ENCODE measurements at regions not wholly inside any gene's neighbourhood (a gene's known extent, or its start where the extent isn't known, plus 50 kb on each side); places are given as distances from the start of the nearest gene placed in this dataset.

DNA sequence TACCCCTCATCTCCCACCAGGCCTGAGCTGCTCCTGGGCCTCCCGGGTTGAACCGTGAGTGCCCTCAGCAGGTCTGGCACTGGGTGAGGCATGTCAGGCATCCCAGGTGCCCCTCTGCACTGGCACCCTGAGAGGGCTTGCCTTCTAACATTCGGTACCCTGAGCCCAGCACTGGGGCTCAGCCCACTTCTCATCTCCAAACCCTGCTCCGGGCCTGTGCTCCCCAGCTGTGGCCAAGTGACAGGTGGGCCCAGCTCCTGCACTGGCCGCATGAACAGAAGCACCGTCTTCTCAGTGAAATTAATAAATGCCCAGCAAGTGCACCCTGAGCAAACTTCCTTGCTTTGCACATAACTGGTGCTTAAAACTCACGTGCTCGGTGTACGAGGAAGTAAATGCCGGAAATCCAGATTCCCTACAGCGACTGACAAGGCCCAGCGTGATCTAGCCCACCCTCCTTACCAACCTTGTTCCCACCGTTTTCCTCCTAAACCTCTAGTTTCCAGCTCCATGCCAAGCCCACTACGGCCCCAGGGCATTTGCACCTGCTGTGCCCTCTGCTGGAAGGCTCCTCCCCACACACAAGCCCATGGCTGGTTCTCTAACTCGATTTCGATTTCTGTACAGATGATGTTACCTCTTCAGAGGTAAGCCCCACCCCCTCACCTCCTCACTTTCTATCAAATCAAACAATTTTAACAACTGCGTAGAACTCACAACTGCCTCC lies 115.2 kb upstream of the NCOR2 start:
- Histone ChIP-seq H3K36me3 (ENCODE audit: control insufficient read depth, insufficient read depth, low read length) (no peaks in the 10 kb centered on the region), H3K27ac (ENCODE audit: low read length) (peak overlapping the region; percentile 98), H3K4me1 (ENCODE audit: control insufficient read depth, insufficient read depth, low read length) (peaks cover 90% of the 10 kb centered on the region), H3K4me3 (ENCODE audit: low read depth in 2 of 2, low read length in 2 of 2) (no peak overlapping the region), H3K27me3 (ENCODE audit: control insufficient read depth, insufficient read depth, low read length) (no peaks in the 10 kb centered on the region), H3K9me3 (ENCODE audit: control insufficient read depth, insufficient read depth, low read depth, low read length) (no peaks in the 10 kb centered on the region)
- intact Hi-C loops (cut with micrococcal nuclease; ENCODE audit: unreplicated experiment): loop anchor here (5.0 to 10.0 kb wide), 4 partner anchors 40 to 298 kb away; partner anchors contain the start of gene NCOR2
- POLR2A ChIA-PET: interaction anchor here (0.6 kb wide), 3 partner anchors 27 to 159 kb away, joined by 3 read pairs; no protein-coding TSS in a partner anchor
- no TSS peak for BruUV-seq (replicated peaks)
- no peak for DNase-seq (ENCODE audit: low read depth, low spot score)
- no peak for ATAC-seq
- TF ChIP-seq, protein P1, sequence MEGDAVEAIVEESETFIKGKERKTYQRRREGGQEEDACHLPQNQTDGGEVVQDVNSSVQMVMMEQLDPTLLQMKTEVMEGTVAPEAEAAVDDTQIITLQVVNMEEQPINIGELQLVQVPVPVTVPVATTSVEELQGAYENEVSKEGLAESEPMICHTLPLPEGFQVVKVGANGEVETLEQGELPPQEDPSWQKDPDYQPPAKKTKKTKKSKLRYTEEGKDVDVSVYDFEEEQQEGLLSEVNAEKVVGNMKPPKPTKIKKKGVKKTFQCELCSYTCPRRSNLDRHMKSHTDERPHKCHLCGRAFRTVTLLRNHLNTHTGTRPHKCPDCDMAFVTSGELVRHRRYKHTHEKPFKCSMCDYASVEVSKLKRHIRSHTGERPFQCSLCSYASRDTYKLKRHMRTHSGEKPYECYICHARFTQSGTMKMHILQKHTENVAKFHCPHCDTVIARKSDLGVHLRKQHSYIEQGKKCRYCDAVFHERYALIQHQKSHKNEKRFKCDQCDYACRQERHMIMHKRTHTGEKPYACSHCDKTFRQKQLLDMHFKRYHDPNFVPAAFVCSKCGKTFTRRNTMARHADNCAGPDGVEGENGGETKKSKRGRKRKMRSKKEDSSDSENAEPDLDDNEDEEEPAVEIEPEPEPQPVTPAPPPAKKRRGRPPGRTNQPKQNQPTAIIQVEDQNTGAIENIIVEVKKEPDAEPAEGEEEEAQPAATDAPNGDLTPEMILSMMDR (IDR thresholded peaks at IDR 0.05): no peak
- TF ChIP-seq SIN3A (IDR thresholded peaks at IDR 0.05; ENCODE audit: borderline replicate concordance, insufficient read depth, low read depth, low read length): no peak
- TF ChIP-seq, protein P2, sequence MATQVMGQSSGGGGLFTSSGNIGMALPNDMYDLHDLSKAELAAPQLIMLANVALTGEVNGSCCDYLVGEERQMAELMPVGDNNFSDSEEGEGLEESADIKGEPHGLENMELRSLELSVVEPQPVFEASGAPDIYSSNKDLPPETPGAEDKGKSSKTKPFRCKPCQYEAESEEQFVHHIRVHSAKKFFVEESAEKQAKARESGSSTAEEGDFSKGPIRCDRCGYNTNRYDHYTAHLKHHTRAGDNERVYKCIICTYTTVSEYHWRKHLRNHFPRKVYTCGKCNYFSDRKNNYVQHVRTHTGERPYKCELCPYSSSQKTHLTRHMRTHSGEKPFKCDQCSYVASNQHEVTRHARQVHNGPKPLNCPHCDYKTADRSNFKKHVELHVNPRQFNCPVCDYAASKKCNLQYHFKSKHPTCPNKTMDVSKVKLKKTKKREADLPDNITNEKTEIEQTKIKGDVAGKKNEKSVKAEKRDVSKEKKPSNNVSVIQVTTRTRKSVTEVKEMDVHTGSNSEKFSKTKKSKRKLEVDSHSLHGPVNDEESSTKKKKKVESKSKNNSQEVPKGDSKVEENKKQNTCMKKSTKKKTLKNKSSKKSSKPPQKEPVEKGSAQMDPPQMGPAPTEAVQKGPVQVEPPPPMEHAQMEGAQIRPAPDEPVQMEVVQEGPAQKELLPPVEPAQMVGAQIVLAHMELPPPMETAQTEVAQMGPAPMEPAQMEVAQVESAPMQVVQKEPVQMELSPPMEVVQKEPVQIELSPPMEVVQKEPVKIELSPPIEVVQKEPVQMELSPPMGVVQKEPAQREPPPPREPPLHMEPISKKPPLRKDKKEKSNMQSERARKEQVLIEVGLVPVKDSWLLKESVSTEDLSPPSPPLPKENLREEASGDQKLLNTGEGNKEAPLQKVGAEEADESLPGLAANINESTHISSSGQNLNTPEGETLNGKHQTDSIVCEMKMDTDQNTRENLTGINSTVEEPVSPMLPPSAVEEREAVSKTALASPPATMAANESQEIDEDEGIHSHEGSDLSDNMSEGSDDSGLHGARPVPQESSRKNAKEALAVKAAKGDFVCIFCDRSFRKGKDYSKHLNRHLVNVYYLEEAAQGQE (IDR thresholded peaks at IDR 0.05; ENCODE audit: insufficient read depth in 1 of 2, low read depth in 2 of 2, low read length in 1 of 2): no peak
- CTCF ChIA-PET: interaction anchor here (0.6 kb wide), 1 partner anchor 10 kb away, joined by 7 read pairs; no protein-coding TSS in a partner anchor
- in situ Hi-C loops (cut with HindIII; ENCODE audit: low pct_unique_long_range_greater_than_20kb, low sequenced_read_pairs): no loop called here

DNA sequence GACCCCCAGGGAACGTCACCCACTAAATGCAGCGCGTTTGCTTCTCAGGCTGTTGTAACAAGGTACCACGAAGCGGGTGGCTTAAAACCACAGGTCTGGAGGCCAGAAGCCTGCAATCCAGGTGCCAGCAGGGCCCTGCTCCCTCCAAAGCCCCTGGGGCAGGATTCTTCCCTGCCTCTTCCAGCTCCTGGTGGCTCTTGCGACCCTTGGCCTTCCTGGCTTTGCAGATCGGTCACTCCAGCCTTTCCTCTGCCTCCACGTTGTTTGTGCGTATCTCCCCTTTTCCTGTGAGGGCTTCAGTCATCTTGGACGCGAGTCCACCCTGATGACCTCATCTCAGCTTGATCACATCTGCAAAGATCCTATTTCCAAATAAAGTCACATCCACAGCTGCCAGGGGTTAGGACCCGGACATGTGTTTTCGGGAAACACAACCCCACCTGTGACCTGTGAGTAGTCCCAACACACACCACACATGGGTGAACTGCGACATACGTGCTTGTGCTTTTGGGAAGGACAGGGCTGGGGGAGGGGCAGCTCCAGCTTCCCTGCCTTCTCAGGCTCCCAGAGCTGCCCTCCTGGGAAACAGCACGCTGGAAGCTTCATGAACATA lies 114.5 kb upstream of the NCOR2 start:
- peak; percentile 75 for DNase-seq (ENCODE audit: low read depth, low spot score)
- intact Hi-C loops (cut with micrococcal nuclease; ENCODE audit: unreplicated experiment): loop anchor here (5.0 to 10.0 kb wide), 4 partner anchors 40 to 297 kb away; partner anchors contain the start of gene NCOR2
- Histone ChIP-seq H3K9me3 (ENCODE audit: control insufficient read depth, insufficient read depth, low read depth, low read length) (no peaks in the 10 kb centered on the region), H3K4me3 (ENCODE audit: low read depth in 2 of 2, low read length in 2 of 2) (peak overlapping the region in 1 of 2 experiments; percentile 15; a peak in 2 of 4 replicates), H3K27ac (ENCODE audit: low read length) (peak overlapping the region; percentile 98), H3K4me1 (ENCODE audit: control insufficient read depth, insufficient read depth, low read length) (peaks cover 87% of the 10 kb centered on the region), H3K27me3 (ENCODE audit: control insufficient read depth, insufficient read depth, low read length) (no peaks in the 10 kb centered on the region), H3K36me3 (ENCODE audit: control insufficient read depth, insufficient read depth, low read length) (no peaks in the 10 kb centered on the region)
- TF ChIP-seq, protein P2 (IDR thresholded peaks at IDR 0.05; ENCODE audit: insufficient read depth in 1 of 2, low read depth in 2 of 2, low read length in 1 of 2): 0 out of 4 replicates have a peak, but pooled peaks of 1 of the 2 experiments have one; percentile 39
- no peak for TF ChIP-seq SIN3A (IDR thresholded peaks at IDR 0.05; ENCODE audit: borderline replicate concordance, insufficient read depth, low read depth, low read length)
- CTCF ChIA-PET: no interaction called here
- POLR2A ChIA-PET: interaction anchor here (0.6 kb wide), 1 partner anchor 158 kb away, joined by 3 read pairs; no protein-coding TSS in a partner anchor
- BruUV-seq (replicated peaks): no TSS peak
- ATAC-seq: peak; percentile 43
- in situ Hi-C loops (cut with HindIII; ENCODE audit: low pct_unique_long_range_greater_than_20kb, low sequenced_read_pairs): no loop called here

Measured in Panc1 (cell line).